ENCODE measurements at regions not wholly inside any gene's neighbourhood (a gene's known extent, or its start where the extent isn't known, plus 50 kb on each side); places are given as distances from the start of the nearest gene placed in this dataset.
"Not testable (repeated sequence)": the region's sequence is repeated elsewhere in the genome, so short reads cannot be mapped to it uniquely, and the experiment has no call there.

GRCh38 chr3:127073941-127074820 is 91.3 kb downstream of the PLXNA1 start:
- no peak for TF ChIP-seq CTCF (IDR thresholded peaks at IDR 0.05)
- ATAC-seq (ENCODE audit: low FRiP score) (no peak), DNase-seq (ENCODE audit: low spot score) (no peak)

- DNase-seq (ENCODE audit: low spot score) (no peak), ATAC-seq (ENCODE audit: low FRiP score) (no peak)
Measured at GRCh38 chr3:127074900-127075360, 92.0 kb downstream of the PLXNA1 start.

GRCh38 chr3:127076166-127076992 is 93.5 kb downstream of the PLXNA1 start:
- ATAC-seq (ENCODE audit: low FRiP score), result not testable (repeated sequence)

More at GRCh38 chr3:127074900-127075360, 92.0 kb downstream of the PLXNA1 start:
- TF ChIP-seq CTCF (IDR thresholded peaks at IDR 0.05), result no peak

GRCh38 chr3:127077068-127077467 is 94.2 kb downstream of the PLXNA1 start:
- DNase-seq (ENCODE audit: low spot score) (no peak), ATAC-seq (ENCODE audit: low FRiP score) (no peak)
- no peak for TF ChIP-seq CTCF (IDR thresholded peaks at IDR 0.05)

More at GRCh38 chr3:127076166-127076992, 93.5 kb downstream of the PLXNA1 start:
- not testable (repeated sequence) for DNase-seq (ENCODE audit: low spot score)

- no peak for TF ChIP-seq CTCF (IDR thresholded peaks at IDR 0.05)
- ATAC-seq (ENCODE audit: low FRiP score) (no peak), DNase-seq (ENCODE audit: low spot score) (no peak)
Measured at GRCh38 chr3:127077505-127078064, 94.7 kb downstream of the PLXNA1 start.

- no peak for DNase-seq (ENCODE audit: low spot score)
- no peak for TF ChIP-seq CTCF (IDR thresholded peaks at IDR 0.05)
- ATAC-seq (ENCODE audit: low FRiP score), result no peak
Measured at GRCh38 chr3:127078626-127079025, 95.7 kb downstream of the PLXNA1 start.

- no peak for DNase-seq (ENCODE audit: low spot score)
- ATAC-seq (ENCODE audit: low FRiP score), result no peak
- TF ChIP-seq CTCF (IDR thresholded peaks at IDR 0.05), result no peak
Measured at GRCh38 chr3:127079211-127079610, 96.3 kb downstream of the PLXNA1 start.
